IPS-18c (cell line): ENCODE measurements at regions not wholly inside any gene's neighbourhood (a gene's known extent, or its start where the extent isn't known, plus 50 kb on each side); places are given as distances from the start of the nearest gene placed in this dataset.
"Not testable (repeated sequence)": the region's sequence is repeated elsewhere in the genome, so short reads cannot be mapped to it uniquely, and the experiment has no call there.

Experiments used
- H3K4me3 ChIP-seq: 2 replicates; pipeline ENCODE4 v1.7.0; 2013; ENCODE audit warnings: low read depth, mild to moderate bottlenecking, low read length, moderate library complexity; ENCODE audit not compliant: insufficient read depth
- H3K9me3 ChIP-seq: one replicate; pipeline ENCODE4 v1.6.1; 2013; ENCODE audit warnings: mild to moderate bottlenecking, low read length, moderate library complexity; ENCODE audit not compliant: control insufficient read depth, insufficient read depth

GRCh38 chr5:56737002-56737621 lies 78.2 kb upstream of the MAP3K1 start:
- no peak overlapping the region for H3K4me3 ChIP-seq
- no peaks in the 10 kb centered on the region for H3K9me3 ChIP-seq

DNA sequence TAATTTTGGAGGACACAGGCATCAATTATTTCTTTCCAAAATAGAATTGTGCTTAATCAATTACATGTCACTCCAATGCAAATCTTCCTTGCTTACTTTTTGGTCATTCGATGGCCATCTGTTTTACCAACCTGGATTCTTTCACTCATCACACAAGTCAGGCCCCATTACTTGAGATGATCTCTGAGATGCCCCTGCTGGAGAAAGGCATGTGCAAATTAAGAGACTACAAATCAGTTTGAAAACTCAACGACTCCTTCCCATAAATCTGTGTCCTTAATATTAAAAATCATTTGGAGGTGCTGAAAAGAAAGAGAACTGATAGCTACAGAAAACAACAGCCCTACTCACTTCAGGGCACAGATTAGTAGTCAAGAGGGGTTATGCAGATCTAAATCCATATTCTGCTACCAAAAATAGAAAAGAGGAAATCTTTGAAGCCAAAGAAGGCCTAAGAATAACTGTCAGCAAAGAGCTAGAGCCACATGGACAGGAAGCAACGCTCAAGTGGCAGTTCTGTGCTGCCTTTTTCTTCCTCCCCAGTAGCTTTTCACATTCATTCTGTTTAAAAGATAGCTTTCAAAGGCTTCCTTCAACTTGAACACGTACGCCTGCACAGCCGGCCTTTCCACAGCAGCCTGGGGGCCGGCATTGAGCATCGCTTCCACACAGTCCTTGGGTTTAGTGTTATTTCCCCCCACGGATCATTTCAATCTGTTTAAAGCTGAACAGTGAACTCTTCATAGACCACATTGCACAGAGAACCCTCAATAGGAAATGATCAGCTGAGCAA lies 79.3 kb upstream of the MAP3K1 start:
- H3K4me3 ChIP-seq = no peak overlapping the region
- no peaks in the 10 kb centered on the region for H3K9me3 ChIP-seq

- Histone ChIP-seq H3K9me3 (no peaks in the 10 kb centered on the region), H3K4me3 (no peak overlapping the region)
Observed at GRCh38 chr5:56734091-56734694, 81.2 kb upstream of the MAP3K1 start.

- H3K4me3 ChIP-seq = no peak overlapping the region
- no peaks in the 10 kb centered on the region for H3K9me3 ChIP-seq
Observed at GRCh38 chr5:56733580-56733979, 81.8 kb upstream of the MAP3K1 start.

GRCh38 chr5:56732121-56732520 lies 83.2 kb upstream of the MAP3K1 start:
- Histone ChIP-seq H3K4me3 (no peak overlapping the region), H3K9me3 (no peaks in the 10 kb centered on the region)

GRCh38 chr5:56731473-56731872 lies 83.9 kb upstream of the MAP3K1 start:
- not testable (repeated sequence) for H3K4me3 ChIP-seq, H3K9me3 ChIP-seq

DNA sequence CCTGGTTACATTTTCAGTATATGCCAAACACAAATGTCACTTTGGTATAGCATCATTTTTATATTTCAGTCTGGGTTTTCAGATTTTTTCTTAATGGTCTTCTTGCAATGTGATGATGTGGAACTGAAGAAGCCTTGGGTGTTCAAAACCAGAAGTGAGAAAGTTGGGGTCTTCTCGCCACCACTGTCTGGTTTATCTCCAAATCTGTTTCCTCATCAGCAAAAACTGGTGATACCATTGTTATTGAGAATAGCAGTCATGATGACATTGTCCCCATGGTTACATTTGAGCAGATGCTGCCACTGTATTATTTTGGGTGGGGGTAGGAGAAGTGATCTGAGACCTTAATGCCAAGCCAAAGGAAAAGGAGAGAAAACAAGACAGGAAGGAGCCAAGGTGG lies 85.9 kb upstream of the MAP3K1 start:
- Histone ChIP-seq H3K4me3 (no peak overlapping the region), H3K9me3 (no peaks in the 10 kb centered on the region)

DNA sequence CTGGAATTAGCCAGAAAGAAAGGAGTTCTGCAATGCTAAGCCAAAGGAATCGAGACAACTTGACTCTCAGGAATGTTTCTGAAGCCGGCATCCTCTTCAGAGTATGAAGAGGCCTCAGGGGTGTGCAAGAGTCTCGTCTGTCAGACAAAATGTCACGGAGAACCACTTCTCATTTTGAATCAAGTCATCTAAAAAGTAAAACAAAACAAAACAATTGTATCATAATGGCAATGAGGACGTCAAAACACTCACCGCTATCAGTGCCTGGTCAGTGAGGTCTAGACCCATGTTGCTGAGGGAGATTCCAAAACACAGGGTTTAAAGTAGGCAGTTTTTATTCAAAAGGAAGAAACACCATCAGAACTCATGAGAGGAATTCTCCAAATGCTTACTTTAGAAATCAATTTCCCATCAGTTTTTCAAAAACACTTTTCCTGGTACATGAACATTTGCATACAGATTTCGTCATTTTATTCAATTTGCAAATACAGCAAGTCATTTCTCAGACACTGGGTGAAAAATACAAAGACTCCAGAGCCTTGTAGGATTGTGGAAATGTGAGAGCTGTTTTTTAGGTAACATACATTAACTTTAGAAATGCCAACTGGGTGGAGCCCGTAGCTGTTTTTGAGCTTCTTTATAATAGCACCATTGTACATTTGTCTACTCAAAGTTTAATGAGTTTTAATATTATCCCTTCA lies 89.5 kb upstream of the MAP3K1 start:
- Histone ChIP-seq H3K4me3 (no peak overlapping the region), H3K9me3 (no peaks in the 10 kb centered on the region)

DNA sequence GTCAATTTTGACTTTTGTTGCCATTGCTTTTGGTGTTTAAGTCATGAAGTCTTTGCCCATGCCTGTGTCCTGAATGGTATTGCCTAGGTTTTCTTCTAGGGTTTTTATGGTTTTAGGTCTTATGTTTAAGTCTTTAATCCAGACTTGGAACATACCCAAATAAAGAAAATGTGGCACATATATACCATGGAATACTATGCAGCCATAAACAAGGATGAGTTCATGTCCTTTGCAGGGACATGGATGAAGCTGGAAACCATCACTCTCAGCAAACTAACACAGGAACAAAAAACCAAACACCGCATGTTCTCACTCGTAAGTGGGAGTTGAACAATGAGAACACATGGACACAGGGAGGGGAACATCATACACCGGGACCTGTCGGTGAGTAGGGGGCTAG lies 90.5 kb upstream of the MAP3K1 start:
- H3K9me3 ChIP-seq, H3K4me3 ChIP-seq: not testable (repeated sequence)

DNA sequence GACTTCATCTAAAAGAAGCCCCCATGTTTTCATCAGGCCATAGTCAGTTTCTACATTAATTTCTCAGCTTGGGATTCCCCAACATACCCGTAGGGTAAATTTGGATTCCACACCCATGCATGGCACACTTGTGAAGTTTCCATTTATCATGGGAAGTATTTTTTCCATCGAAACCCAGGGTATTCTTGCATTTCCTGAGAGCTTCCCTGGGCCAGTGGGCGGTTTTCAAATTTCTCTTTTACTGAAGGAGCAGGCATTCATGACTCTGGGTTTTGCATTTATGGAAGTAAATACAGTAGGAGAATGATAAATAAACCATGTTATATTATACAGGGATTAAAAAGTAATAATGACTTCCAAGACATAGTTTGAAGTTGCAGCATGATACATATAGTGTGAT lies 93.0 kb upstream of the MAP3K1 start:
- no peaks in the 10 kb centered on the region for H3K9me3 ChIP-seq
- no peak overlapping the region for H3K4me3 ChIP-seq

GRCh38 chr5:56717253-56717987 lies 97.9 kb upstream of the MAP3K1 start:
- H3K4me3 ChIP-seq = no peak overlapping the region
- no peaks in the 10 kb centered on the region for H3K9me3 ChIP-seq

- no peaks in the 10 kb centered on the region for H3K9me3 ChIP-seq
- no peak overlapping the region for H3K4me3 ChIP-seq
Observed at GRCh38 chr5:56715986-56716385, 99.4 kb upstream of the MAP3K1 start.

DNA sequence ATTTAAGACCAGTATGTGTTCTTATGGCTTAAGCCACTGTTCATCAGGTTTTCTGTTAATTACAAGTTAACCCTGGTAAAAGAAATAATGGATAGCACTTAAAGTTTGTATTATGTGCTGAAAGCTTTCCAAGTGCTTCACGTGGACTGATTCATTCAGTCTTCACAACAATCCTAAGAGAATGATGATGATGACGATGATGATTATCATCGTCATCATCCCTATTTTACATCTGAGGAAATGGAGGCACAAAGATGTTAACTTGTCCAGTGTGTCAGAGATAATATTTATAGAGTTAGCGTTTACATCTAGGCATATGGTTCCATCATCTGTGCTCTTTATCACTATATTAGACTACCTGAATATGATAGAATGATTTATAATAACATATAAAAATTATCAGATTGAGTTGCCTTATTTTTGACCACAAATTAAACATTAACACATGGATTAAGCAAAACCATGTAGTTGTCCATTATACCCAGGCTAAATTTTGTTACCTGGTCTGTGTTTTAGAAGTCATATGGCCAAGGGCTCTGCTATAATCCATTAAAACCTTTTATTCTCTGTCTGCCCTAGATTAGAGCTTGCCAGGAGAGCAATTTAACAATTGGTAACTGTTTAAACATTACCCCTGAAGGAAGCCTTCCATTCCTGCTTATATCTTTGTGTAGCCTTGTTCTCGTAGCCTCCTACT lies 102.3 kb upstream of the MAP3K1 start:
- Histone ChIP-seq H3K9me3 (no peaks in the 10 kb centered on the region), H3K4me3 (no peak overlapping the region)

- Histone ChIP-seq H3K4me3 (no peak overlapping the region), H3K9me3 (no peaks in the 10 kb centered on the region)
Observed at GRCh38 chr5:56710826-56711590, 104.3 kb upstream of the MAP3K1 start.

DNA sequence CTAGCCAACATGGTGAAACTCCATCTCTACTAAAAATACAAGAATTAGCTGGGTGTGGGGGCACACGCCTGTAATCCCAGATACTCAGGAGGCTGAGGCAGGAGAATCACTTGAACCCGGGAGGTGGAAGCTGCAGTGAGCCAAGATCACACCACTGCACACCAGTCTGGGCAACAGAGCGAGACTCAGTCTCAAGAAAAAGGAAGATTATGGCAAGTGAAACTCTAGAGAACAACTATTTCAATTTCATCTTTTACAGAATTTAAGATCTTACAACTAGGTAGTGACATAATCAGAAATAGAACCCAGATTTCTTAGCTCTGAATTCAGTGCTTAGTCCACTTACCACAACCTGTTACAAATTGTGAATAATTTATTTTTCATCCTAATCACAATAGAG lies 108.8 kb upstream of the MAP3K1 start:
- H3K9me3 ChIP-seq = no peaks in the 10 kb centered on the region
- no peak overlapping the region for H3K4me3 ChIP-seq

DNA sequence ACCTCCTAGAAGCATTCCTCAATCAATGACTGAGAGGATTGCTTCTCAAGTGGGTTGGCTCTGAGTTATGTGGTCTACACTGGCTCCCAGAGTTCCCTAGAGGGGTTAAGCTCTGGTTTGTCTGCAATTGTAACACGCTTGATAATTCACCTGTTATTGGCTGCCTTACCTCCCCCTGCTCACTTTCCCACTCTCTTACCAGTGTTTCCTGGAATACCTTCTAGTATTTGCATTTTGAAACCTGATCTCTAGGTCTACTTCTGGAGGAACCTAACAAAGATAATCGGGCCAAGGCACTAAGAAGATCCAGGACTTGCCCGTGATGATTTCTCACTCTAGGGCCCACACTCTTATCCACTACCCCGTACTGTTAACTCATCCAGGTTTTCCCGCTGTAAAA lies 110.1 kb upstream of the MAP3K1 start:
- Histone ChIP-seq H3K9me3 (no peaks in the 10 kb centered on the region), H3K4me3 (no peak overlapping the region)
